Lung (tissue), 11 donors: ENCODE measurements at regions not wholly inside any gene's neighbourhood (a gene's known extent, or its start where the extent isn't known, plus 50 kb on each side); places are given as distances from the start of the nearest gene placed in this dataset.

ENCODE experiments used
- ATAC-seq: fragments of 200-7000 bp; cut with Tn5 transposase; one replicate; pipeline ENCODE4 v1.9.1; 2020; ENCODE audit warnings: moderate number of reproducible peaks; ENCODE audit not compliant: insufficient read depth, low FRiP score
- DNase-seq, 3 donors: peaks; one replicate each; pipeline ENCODE4 v3.0.0-alpha.2; 2013 to 2017
- H3K27ac ChIP-seq, 2 donors: one replicate each; pipeline ENCODE4 v1.5.1; 2013; ENCODE audit warnings: mild to moderate bottlenecking in 2 of 2, moderate library complexity in 2 of 2, control low read depth in 1 of 2, inconsistent platforms in 1 of 2, low read depth in 1 of 2, low read length in 1 of 2
- H3K27me3 ChIP-seq, 3 donors: one replicate each; pipeline ENCODE4 v1.5.1; 2013; ENCODE audit warnings: low read length in 2 of 3; ENCODE audit not compliant: control insufficient read depth in 3 of 3, insufficient read depth in 3 of 3
- H3K36me3 ChIP-seq, 4 donors: one replicate each; pipeline ENCODE4 v1.5.1; 2013; ENCODE audit warnings: low read length in 4 of 4, mild to moderate bottlenecking in 1 of 4, moderate library complexity in 1 of 4; ENCODE audit not compliant: control insufficient read depth in 4 of 4, insufficient read depth in 4 of 4
- H3K4me1 ChIP-seq, 5 donors: one replicate each; pipeline ENCODE4 v1.5.1; 2013; ENCODE audit warnings: low read length in 5 of 5, mild to moderate bottlenecking in 2 of 5, moderate library complexity in 1 of 5; ENCODE audit not compliant: control insufficient read depth in 5 of 5, insufficient read depth in 5 of 5
- H3K4me3 ChIP-seq: one replicate; pipeline ENCODE4 v1.5.1; 2013; ENCODE audit warnings: mild to moderate bottlenecking, control low read depth, moderate library complexity
- H3K9ac ChIP-seq, 2 donors: one replicate each; pipeline ENCODE4 v1.5.1; 2013; ENCODE audit warnings: low read length in 2 of 2, control low read depth in 1 of 2; ENCODE audit not compliant: insufficient read depth in 1 of 2
- H3K9me3 ChIP-seq, 4 donors: one replicate each; pipeline ENCODE4 v1.5.1; 2013; ENCODE audit warnings: low read length in 3 of 4, mild to moderate bottlenecking in 1 of 4, moderate library complexity in 1 of 4; ENCODE audit not compliant: control insufficient read depth in 4 of 4, insufficient read depth in 3 of 4
- CTCF ChIP-seq: IDR thresholded peaks from 2 replicates; pipeline ENCODE4 v1.5.1; 2012; ENCODE audit warnings: mild to moderate bottlenecking; ENCODE audit errors: control extremely low read depth, extremely low read depth
- WGBS, 2 donors: extraction: QIAGEN DNeasy Blood & Tissue Kit; methylation state at CpG; one replicate each; pipeline ENCODE4 v1.1.7; 2013; 5-methylcytosine and 5-hydroxymethylcytosine counted together
- donor health status: control.
- donor health status: control.
- donor health status: Bipolar disorder and iron deficiency.
- donor health status: healthy.
- donor health status: DM: yes; HTN: yes; CAD: no.

GRCh38 chr2:18833941-18834340, 244.6 kb upstream of the NT5C1B start:
- H3K27me3 ChIP-seq: no peaks in the 10 kb centered on the region
- 90 to 92% methylated on average over 2 of the region's 2 CpGs for WGBS, 2 donors
- no peak for TF ChIP-seq CTCF
- no peak overlapping the region for H3K9ac ChIP-seq
- H3K9me3 ChIP-seq: no peaks in the 10 kb centered on the region
- H3K4me3 ChIP-seq: no peak overlapping the region
- H3K4me1 ChIP-seq: peaks cover 2 to 20% (median 15%) of the 10 kb centered on the region in 5 donors
- H3K36me3 ChIP-seq: no peaks in the 10 kb centered on the region
- DNase-seq (no peak), ATAC-seq (no peak)
- peak overlapping the region in 1 of 2 donors; percentile 36 for H3K27ac ChIP-seq

GRCh38 chr2:18831916-18832510, 242.6 kb upstream of the NT5C1B start:
- H3K4me3 ChIP-seq: no peak overlapping the region
- H3K27me3 ChIP-seq: no peaks in the 10 kb centered on the region
- H3K4me1 ChIP-seq: peaks cover 2 to 21% (median 15%) of the 10 kb centered on the region in 5 donors
- DNase-seq (peak in 1 of 3 donors; percentile 21), ATAC-seq (no peak)
- H3K36me3 ChIP-seq: no peaks in the 10 kb centered on the region
- WGBS, 2 donors: 57 to 79% methylated on average over 2 of the region's 2 CpGs
- TF ChIP-seq CTCF: no peak
- no peak overlapping the region for H3K9ac ChIP-seq
- no peaks in the 10 kb centered on the region for H3K9me3 ChIP-seq
- no peak overlapping the region for H3K27ac ChIP-seq

GRCh38 chr2:18830962-18831361, 241.6 kb upstream of the NT5C1B start:
- Histone ChIP-seq H3K4me1 (peaks cover 2 to 21% (median 14%) of the 10 kb centered on the region in 5 donors), H3K4me3 (no peak overlapping the region), H3K9ac (no peak overlapping the region), H3K27me3 (no peaks in the 10 kb centered on the region), H3K27ac (no peak overlapping the region), H3K36me3 (no peaks in the 10 kb centered on the region), H3K9me3 (no peaks in the 10 kb centered on the region)
- DNase-seq (no peak), ATAC-seq (no peak)
- no peak for TF ChIP-seq CTCF
- 67 to 76% methylated on average over 1 of the region's 1 CpG for WGBS, 2 donors

GRCh38 chr2:18829976-18830375, 240.6 kb upstream of the NT5C1B start:
- no peaks in the 10 kb centered on the region for H3K36me3 ChIP-seq
- H3K27ac ChIP-seq: no peak overlapping the region
- H3K9ac ChIP-seq: no peak overlapping the region
- TF ChIP-seq CTCF: no peak
- no peak for ATAC-seq
- H3K27me3 ChIP-seq: no peaks in the 10 kb centered on the region
- whole genome bisulfite sequencing, 2 donors: 70 to 83% methylated on average over 1 of the region's 1 CpG
- DNase-seq: no peak
- H3K9me3 ChIP-seq: no peaks in the 10 kb centered on the region
- peaks cover 2 to 21% (median 14%) of the 10 kb centered on the region in 5 donors for H3K4me1 ChIP-seq
- no peak overlapping the region for H3K4me3 ChIP-seq
